SIG-M5 (cell line): ENCODE measurements at regions not wholly inside any gene's neighbourhood (a gene's known extent, or its start where the extent isn't known, plus 50 kb on each side); places are given as distances from the start of the nearest gene placed in this dataset.

ENCODE experiments used
- DNase-seq: peaks from one replicate; lab custom pipeline; 2025; lab: John Stamatoyannopoulos, UW

DNA sequence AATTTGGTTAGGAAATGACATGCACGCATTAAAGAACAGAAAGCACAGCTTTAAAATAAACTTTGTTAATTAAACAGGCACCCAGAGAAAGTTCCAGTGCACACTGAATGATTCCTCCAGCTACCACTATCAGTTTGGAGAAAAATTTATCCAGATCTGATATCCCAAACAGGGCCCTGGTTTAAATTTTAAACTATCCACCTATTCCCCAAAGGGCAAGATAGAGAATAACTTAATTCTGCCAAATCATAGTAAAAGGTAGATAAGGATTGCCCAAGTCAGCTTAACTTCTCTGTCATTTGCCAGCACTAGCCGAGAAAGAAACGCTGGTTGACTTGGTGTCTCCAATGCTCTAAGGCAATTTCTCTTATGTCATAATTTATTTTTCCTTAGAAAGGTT is 321.9 kb upstream of the PKDCC start:
- DNase-seq, result no peak

GRCh38 chr2:41726364-41726763 is 321.5 kb upstream of the PKDCC start:
- DNase-seq, result no peak

DNA sequence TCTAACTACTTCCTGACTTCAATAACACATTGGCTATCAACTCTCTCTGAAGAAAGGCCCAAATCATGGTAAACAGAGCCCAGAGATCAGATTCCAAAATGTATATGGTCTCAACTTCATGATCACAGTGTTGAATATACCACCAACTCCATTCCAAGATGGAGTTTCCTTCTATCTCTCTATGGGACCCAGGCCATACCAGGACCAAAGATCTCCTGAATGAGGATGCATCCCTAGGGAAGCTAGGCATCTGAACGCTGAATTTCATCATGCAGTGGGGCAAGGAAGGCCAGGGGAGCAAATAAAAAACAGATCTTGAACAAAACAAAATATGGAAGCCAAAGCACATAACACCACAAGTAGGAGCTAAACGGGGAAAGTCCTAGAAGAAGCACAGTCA is 320.7 kb upstream of the PKDCC start:
- DNase-seq, result no peak

DNA sequence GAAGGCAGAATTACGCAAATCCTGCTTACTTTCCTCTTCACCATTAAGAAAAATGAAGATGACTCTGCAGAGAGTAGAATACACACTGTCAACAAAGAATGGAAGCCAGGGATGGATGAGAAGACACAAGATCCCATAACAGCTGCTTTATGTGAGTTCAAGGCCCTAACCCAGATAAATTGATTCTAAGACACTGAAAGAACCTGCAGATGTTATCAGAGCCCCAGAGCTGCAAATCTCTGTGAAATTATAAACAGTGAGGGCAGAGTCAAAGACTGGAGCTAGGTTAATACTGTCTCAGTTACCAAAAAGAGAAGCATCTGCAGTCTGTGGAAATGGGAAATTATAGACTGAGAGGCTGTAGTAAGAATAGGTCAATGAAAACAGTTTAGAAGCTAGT is 320.1 kb upstream of the PKDCC start:
- DNase-seq, result no peak

GRCh38 chr2:41728788-41729338 is 319.0 kb upstream of the PKDCC start:
- no peak for DNase-seq

DNA sequence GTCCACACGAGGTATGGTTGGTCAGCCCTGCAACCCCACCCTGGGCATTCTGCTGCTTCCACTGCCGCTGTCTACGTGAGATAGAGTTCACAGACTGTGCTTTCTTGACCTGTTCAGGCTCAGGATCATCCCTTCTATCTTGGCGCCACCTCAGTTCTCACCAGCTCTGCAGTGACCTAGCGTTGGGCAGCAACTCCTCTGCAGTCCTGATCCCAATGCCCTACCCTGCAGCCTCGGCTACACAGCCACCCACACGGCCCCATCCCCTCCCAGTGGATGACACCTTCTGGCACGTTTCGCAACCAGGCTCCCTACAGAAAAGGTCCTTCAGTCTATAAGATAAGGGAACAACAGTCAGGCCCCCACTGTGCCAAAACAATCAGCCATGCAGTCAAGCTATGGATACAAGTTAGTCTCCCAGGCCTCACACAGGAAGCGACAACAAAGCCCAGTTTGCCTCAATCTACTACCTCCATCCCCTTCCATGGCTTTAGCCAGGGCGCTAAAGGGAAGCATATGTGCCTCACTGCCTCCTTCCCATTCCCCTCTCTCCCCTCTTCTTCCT is 317.9 kb upstream of the PKDCC start:
- DNase-seq, result no peak

GRCh38 chr2:41735006-41735405 is 312.8 kb upstream of the PKDCC start:
- DNase-seq, result no peak

GRCh38 chr2:41735476-41735875 is 312.3 kb upstream of the PKDCC start:
- DNase-seq, result no peak

GRCh38 chr2:41736105-41736567 is 311.7 kb upstream of the PKDCC start:
- peak; percentile 10 for DNase-seq

- DNase-seq, result no peak
Measured at GRCh38 chr2:41736586-41736985, 311.2 kb upstream of the PKDCC start.

DNA sequence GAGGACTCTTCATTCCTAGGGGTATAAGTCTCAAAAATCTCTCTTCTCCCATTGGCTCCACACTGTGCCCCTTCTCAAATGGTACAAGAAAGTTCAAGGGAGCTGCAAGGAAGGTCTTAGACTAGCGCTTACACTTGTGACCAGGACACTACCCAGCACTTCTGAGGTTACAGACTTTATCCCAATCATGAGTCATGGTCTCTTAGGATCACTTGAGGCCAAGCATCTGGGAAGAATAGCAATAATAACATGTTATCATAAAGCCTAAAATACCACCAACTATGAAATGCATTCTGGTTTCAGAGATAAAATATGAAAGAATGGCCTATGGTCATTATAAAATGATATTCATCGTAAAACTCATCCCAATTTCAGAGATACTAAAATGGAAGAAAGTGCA is 309.9 kb upstream of the PKDCC start:
- no peak for DNase-seq

GRCh38 chr2:41741951-41742595 is 305.7 kb upstream of the PKDCC start:
- no peak for DNase-seq

GRCh38 chr2:41743324-41743723 is 304.5 kb upstream of the PKDCC start:
- no peak for DNase-seq

- DNase-seq, result no peak
Measured at GRCh38 chr2:41750829-41751228, 297.0 kb upstream of the PKDCC start.

DNA sequence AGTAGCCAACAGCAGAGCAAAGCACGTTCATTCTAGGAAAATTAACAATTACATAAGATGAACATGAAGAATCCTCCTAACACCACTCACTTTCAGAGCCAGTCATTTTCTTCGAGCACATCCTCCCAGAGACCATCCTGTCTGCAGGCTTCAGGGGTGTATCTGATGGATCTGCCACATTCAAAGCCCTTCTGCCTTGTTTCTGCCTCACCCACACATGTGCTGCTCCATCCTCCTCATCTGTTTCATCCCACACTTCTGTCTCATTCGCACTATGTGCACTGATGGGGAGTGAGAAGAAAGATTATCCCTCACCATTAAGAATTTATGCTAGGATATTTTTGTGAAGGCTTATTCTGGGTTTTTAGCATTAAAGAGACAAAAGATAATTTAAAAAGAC is 287.9 kb upstream of the PKDCC start:
- no peak for DNase-seq

DNA sequence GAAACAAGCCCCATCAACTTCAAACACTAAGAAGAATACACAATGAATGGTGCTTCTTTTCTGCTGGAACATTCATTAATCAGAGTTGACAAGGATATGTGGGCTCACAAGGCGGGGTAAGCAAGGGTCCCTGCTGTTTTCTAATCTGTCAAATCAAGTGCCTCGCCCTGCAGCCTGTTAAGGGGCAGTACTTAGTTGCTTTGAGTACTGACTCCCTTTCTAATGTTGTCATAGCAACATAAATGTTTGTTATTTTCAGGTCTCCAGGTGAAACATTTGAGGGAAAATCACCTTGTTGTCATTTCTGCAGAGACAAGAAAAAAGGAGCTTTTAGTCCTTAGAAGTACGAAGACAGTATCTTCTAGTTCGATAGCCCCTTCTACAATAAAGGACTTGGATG is 284.7 kb upstream of the PKDCC start:
- DNase-seq, result no peak

GRCh38 chr2:41764131-41764530 is 283.7 kb upstream of the PKDCC start:
- no peak for DNase-seq

- DNase-seq, result no peak
Measured at GRCh38 chr2:41764919-41765318, 282.9 kb upstream of the PKDCC start.

GRCh38 chr2:41768310-41768709 is 279.5 kb upstream of the PKDCC start:
- DNase-seq, result no peak

- DNase-seq, result no peak
Measured at GRCh38 chr2:41771710-41772109, 276.1 kb upstream of the PKDCC start.

DNA sequence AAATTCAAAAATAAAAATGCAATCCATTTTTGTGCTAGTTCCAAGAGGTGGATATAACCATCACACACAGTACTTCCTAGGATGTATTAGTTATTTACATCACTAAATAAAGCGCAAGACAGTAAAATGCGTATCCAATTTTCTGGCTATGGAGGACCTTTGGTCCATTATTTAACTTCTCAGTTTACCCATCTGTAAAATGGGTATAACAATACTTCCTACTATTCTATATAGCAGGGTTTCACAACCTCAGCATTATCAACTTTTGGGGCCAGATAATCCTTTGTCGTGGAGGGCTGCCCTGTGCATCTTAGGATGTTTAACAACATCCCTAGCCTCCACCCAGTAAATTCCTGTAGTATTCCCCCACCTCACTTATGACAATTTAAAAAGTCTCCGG is 275.1 kb upstream of the PKDCC start:
- no peak for DNase-seq

DNA sequence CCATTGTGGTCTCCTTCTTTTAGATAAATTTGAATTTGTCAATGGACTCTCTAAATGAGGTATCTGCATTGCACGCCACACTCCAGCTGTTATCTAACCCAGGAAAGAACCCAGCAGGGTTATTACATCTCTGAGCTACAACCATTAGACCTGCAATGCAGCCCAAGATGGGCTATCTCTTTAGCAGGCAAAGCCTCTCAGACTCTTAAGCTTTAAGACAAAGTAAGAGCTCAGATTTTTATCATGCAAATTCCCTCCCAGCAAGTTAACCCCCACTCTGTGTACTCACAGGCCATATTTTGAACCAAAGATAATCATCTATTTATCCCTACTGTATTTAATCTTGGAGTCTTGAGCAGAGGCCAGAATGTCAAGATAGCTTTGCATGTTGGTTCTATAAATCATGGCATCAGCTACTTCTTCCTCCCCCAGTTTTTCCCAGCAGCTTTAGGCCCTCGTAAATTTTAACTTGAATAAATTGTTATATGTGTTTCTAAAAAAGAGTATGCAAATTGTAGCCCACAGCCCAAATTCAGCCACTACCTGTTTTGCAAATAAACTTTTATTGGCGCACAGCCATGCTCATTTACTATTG is 273.7 kb upstream of the PKDCC start:
- DNase-seq, result no peak

GRCh38 chr2:41775366-41776025 is 272.3 kb upstream of the PKDCC start:
- no peak for DNase-seq
